ENCODE measurements at regions not wholly inside any gene's neighbourhood (a gene's known extent, or its start where the extent isn't known, plus 50 kb on each side); places are given as distances from the start of the nearest gene placed in this dataset.
A peak's percentile ranks its signal among the peaks of the same experiment; 100 is the strongest.

DNA sequence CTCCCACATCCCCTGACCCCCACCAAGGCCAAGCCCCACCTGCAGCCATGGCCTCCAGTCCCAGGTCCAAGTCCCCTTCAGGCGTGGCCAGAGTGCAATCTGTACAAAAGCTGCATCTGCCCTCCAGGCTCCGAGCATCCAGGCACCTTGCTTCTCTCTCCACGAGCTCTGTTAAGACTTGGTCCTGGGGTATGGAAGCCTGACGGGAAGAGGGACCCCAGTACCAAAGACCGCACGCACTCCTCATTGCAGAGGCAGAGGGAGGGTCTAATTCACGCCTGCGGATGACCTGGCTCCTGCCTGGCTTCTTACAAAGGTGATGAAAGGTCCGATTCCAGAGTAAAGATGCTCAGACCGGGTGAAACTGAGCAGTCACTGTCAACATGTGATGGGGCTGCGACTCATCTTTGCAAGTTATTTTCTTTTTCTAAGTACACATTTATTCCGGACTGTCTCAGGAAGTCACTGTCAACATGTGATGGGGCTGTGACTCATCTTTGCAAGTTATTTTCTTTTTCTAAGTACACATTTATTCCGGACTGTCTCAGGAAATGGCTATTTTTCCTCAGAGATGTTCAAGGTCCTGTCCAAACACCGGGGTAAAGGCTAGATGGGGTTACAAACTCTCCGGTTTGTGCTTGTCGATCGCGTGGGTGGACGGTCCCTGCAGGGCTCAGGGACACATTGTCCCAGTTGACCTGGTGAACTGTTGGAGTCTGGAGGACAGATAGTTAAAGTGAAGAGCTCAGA lies 252.0 kb upstream of the IRX4 start:
- Histone ChIP-seq H3K4me1 (peaks cover under 1% of the 10 kb centered on the region), H3K9me3 (replicated peaks) (no peaks in the 10 kb centered on the region), H3K4me3 (peak overlapping the region; percentile 14), H3K36me3 (no peaks in the 10 kb centered on the region), H3K27me3 (ENCODE audit: low read depth) (peaks cover 92% of the 10 kb centered on the region), H3K27ac (replicated peaks) (no peak overlapping the region)
- intact Hi-C loops (cut with micrococcal nuclease), result no loop called here
- DNase-seq, result no peak
- TF ChIP-seq, protein P1, sequence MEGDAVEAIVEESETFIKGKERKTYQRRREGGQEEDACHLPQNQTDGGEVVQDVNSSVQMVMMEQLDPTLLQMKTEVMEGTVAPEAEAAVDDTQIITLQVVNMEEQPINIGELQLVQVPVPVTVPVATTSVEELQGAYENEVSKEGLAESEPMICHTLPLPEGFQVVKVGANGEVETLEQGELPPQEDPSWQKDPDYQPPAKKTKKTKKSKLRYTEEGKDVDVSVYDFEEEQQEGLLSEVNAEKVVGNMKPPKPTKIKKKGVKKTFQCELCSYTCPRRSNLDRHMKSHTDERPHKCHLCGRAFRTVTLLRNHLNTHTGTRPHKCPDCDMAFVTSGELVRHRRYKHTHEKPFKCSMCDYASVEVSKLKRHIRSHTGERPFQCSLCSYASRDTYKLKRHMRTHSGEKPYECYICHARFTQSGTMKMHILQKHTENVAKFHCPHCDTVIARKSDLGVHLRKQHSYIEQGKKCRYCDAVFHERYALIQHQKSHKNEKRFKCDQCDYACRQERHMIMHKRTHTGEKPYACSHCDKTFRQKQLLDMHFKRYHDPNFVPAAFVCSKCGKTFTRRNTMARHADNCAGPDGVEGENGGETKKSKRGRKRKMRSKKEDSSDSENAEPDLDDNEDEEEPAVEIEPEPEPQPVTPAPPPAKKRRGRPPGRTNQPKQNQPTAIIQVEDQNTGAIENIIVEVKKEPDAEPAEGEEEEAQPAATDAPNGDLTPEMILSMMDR (IDR thresholded peaks at IDR 0.05; ENCODE audit: borderline replicate concordance), result no peak

DNA sequence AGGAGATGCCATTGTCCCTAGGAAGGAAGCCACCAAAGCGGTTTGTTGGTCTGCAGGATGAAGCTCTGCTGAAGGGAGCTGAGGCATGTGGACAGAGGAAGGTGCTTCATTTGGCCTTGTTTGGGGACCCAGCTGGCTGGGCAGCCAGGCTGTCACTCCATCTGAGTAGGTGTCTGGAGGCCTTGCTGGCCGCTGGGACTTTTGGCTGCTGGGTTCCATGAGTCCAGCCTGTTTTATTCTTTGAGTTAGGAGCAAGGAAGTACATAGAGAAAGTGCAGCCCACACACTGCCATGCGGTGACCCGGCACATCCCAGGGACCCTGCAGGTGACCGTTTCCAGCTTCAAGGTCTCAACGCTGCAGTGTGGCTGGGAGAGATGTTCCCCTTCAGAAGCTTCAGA lies 251.2 kb upstream of the IRX4 start:
- no peak overlapping the region for H3K4me3 ChIP-seq
- DNase-seq, result no peak
- intact Hi-C loops (cut with micrococcal nuclease), result no loop called here
- TF ChIP-seq, protein P1 (IDR thresholded peaks at IDR 0.05; ENCODE audit: borderline replicate concordance), result no peak
- H3K36me3 ChIP-seq, result no peaks in the 10 kb centered on the region
- H3K9me3 ChIP-seq (replicated peaks), result no peaks in the 10 kb centered on the region
- H3K27ac ChIP-seq (replicated peaks), result no peak overlapping the region
- H3K4me1 ChIP-seq, result peaks cover 5% of the 10 kb centered on the region
- H3K27me3 ChIP-seq (ENCODE audit: low read depth), result peaks cover 92% of the 10 kb centered on the region

DNA sequence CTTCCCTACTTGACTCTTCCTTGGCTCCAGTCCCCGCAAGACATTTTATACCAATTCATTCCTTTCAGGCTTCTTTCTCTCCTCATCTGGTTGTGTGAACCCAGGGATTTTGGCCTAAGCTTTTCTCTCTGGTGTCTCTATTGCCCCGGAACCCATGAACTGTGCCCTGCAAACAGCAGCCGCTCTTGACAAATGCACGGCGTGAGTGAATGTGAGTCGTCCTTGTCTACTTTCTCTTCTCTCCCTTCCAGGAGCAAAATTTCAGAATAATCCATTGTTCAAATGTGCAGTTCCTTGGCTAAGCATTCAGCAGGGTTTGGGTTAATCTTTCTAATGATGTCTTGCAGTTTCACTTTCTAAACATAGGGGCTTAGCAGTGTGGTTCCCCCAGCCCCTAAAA lies 250.4 kb upstream of the IRX4 start:
- peaks cover 88% of the 10 kb centered on the region for H3K27me3 ChIP-seq (ENCODE audit: low read depth)
- TF ChIP-seq, protein P1 (IDR thresholded peaks at IDR 0.05; ENCODE audit: borderline replicate concordance), result no peak
- intact Hi-C loops (cut with micrococcal nuclease), result no loop called here
- no peaks in the 10 kb centered on the region for H3K9me3 ChIP-seq (replicated peaks)
- H3K36me3 ChIP-seq, result no peaks in the 10 kb centered on the region
- H3K4me1 ChIP-seq, result peaks cover 5% of the 10 kb centered on the region
- H3K27ac ChIP-seq (replicated peaks), result no peak overlapping the region
- DNase-seq, result no peak
- H3K4me3 ChIP-seq, result no peak overlapping the region

DNA sequence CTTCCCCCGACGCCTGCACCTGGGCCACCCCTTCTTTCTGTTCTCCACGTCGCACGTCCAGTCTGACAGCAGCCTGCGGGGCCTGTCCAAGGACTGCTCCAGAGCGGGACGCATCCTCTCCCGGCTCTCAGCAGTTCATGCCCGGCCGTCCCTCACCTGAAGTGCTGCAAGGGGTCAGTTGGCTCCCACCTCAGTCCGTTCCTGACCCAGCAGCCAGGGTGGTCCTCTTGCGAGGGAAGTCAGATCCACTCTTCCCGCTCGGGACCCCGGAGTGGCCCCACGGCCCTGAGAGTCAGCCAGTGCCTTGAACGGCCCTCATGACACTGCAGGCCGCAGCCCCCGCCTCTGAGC lies 249.7 kb upstream of the IRX4 start:
- Histone ChIP-seq H3K4me1 (peaks cover 5% of the 10 kb centered on the region), H3K36me3 (no peaks in the 10 kb centered on the region), H3K4me3 (no peak overlapping the region), H3K27ac (replicated peaks) (no peak overlapping the region), H3K9me3 (replicated peaks) (no peaks in the 10 kb centered on the region), H3K27me3 (ENCODE audit: low read depth) (peaks cover 86% of the 10 kb centered on the region)
- TF ChIP-seq, protein P1 (IDR thresholded peaks at IDR 0.05; ENCODE audit: borderline replicate concordance), result no peak
- DNase-seq, result no peak
- intact Hi-C loops (cut with micrococcal nuclease), result no loop called here

DNA sequence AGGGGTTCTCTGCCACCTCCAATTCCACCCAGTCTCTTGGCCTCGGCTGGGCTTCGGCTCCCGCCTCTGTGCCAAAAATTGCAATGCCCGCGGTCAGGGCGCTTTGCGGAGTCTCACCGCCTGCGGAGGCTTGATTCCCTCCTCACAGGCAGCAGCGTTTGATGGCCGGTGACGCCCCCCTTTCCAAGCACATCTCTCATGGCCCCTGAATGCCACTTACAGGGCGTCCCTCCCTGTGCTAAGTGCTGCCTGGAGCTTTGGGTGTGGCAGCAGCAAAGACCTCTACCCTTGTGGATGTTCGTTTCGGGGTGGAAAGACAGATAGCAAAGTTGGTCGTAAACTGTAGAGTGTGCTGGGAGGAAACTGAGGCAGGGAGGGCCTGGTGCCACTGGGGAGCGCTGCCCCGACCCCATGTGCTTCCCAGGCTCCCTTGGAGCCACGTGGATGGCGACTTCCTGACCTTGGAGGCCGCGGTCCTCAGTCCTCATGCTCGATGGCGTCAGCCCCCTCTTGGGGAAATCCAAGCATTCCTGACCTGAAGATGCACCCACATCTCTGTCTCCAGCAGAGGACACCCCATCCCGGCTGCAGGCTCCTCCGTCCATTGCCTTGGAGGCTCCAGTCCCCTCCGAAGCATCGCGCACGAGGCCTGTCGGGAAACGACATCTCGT lies 249.2 kb upstream of the IRX4 start:
- H3K27ac ChIP-seq (replicated peaks), result no peak overlapping the region
- peaks cover 85% of the 10 kb centered on the region for H3K27me3 ChIP-seq (ENCODE audit: low read depth)
- DNase-seq, result no peak
- no peaks in the 10 kb centered on the region for H3K9me3 ChIP-seq (replicated peaks)
- no peaks in the 10 kb centered on the region for H3K36me3 ChIP-seq
- TF ChIP-seq, protein P1 (IDR thresholded peaks at IDR 0.05; ENCODE audit: borderline replicate concordance), result no peak
- intact Hi-C loops (cut with micrococcal nuclease), result no loop called here
- H3K4me1 ChIP-seq, result peaks cover 5% of the 10 kb centered on the region
- H3K4me3 ChIP-seq, result no peak overlapping the region

Measured in left ventricle myocardium inferior (tissue), 1 donor.